ENCODE measurements at regions not wholly inside any gene's neighbourhood (a gene's known extent, or its start where the extent isn't known, plus 50 kb on each side); places are given as distances from the start of the nearest gene placed in this dataset.

DNA sequence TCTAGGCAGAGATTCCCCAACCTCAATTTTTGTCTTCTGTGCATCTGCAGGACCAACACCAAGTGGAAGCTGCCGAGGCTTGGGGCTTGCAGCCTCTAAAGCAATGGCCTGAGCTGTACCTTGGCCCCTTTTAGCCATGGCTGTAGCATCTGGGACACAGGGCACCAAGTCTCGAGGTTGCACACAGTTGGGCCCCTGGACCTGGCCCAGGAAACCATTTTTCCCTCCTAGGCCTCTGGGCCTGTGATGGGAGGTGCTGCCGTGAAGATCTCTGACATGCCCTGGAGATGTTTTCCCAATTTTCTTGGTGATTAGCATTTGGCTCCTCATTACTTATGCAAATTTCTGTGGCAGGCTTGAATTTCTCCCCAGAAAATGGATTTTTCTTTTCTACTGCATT, 105.7 kb upstream of the LDAH start:
- H3K27ac Mint-ChIP-seq = no peak overlapping the region
- no peaks in the 10 kb centered on the region for H3K4me1 Mint-ChIP-seq (ENCODE audit: low read depth)
- no peak for ATAC-seq (replicated peaks in 1 of 2)
- H3K9me3 Mint-ChIP-seq = peaks cover 8 to 12% of the 10 kb centered on the region in 2 donors
- peaks cover 3 to 5% of the 10 kb centered on the region in 2 donors for H3K36me3 Mint-ChIP-seq (ENCODE audit: insufficient read depth in 2 of 2)
- no peak overlapping the region for H3K4me3 Mint-ChIP-seq
- no peak for DNase-seq
- H3K27me3 Mint-ChIP-seq (ENCODE audit: low read depth) = peaks cover 18% of the 10 kb centered on the region

GRCh38 chr2:20925265-20925889, 102.5 kb upstream of the LDAH start:
- DNase-seq (peak in 1 of 2 donors; percentile 5), ATAC-seq (replicated peaks in 1 of 2) (no peak)
- H3K4me3 Mint-ChIP-seq = no peak overlapping the region
- peaks cover 20% of the 10 kb centered on the region for H3K27me3 Mint-ChIP-seq (ENCODE audit: low read depth)
- peaks cover 3 to 5% of the 10 kb centered on the region in 2 donors for H3K36me3 Mint-ChIP-seq (ENCODE audit: insufficient read depth in 2 of 2)
- H3K4me1 Mint-ChIP-seq (ENCODE audit: low read depth) = no peaks in the 10 kb centered on the region
- no peak overlapping the region for H3K27ac Mint-ChIP-seq
- peaks cover 8 to 11% of the 10 kb centered on the region in 2 donors for H3K9me3 Mint-ChIP-seq

- no peak overlapping the region for H3K4me3 Mint-ChIP-seq
- DNase-seq (no peak), ATAC-seq (replicated peaks in 1 of 2) (no peak)
- H3K27me3 Mint-ChIP-seq (ENCODE audit: low read depth) = peaks cover 29% of the 10 kb centered on the region
- H3K4me1 Mint-ChIP-seq (ENCODE audit: low read depth) = peaks cover 3% of the 10 kb centered on the region
- H3K36me3 Mint-ChIP-seq (ENCODE audit: insufficient read depth in 2 of 2) = no peaks in the 10 kb centered on the region
- H3K27ac Mint-ChIP-seq = no peak overlapping the region
- no peaks in the 10 kb centered on the region for H3K9me3 Mint-ChIP-seq
These were observed 96.4 kb upstream of the LDAH start for GRCh38 chr2:20919297-20919800.

- Mint-ChIP-seq H3K36me3 (ENCODE audit: insufficient read depth in 2 of 2) (no peaks in the 10 kb centered on the region), H3K27ac (no peak overlapping the region), H3K4me3 (no peak overlapping the region), H3K27me3 (ENCODE audit: low read depth) (peaks cover 31% of the 10 kb centered on the region), H3K4me1 (ENCODE audit: low read depth) (peaks cover 12% of the 10 kb centered on the region), H3K9me3 (no peaks in the 10 kb centered on the region)
- ATAC-seq (replicated peaks in 1 of 2) (no peak), DNase-seq (no peak)
These were observed 95.0 kb upstream of the LDAH start for GRCh38 chr2:20917719-20918572.

GRCh38 chr2:20917287-20917660, 94.4 kb upstream of the LDAH start:
- Mint-ChIP-seq H3K36me3 (ENCODE audit: insufficient read depth in 2 of 2) (no peaks in the 10 kb centered on the region), H3K27ac (no peak overlapping the region), H3K4me1 (ENCODE audit: low read depth) (peaks cover 12% of the 10 kb centered on the region)

GRCh38 chr2:20916604-20917286, 93.8 kb upstream of the LDAH start:
- DNase-seq = no peak
- H3K4me1 Mint-ChIP-seq (ENCODE audit: low read depth) = peaks cover 12% of the 10 kb centered on the region
- peaks cover 28% of the 10 kb centered on the region for H3K27me3 Mint-ChIP-seq (ENCODE audit: low read depth)
- no peaks in the 10 kb centered on the region for H3K36me3 Mint-ChIP-seq (ENCODE audit: insufficient read depth in 2 of 2)
- no peak overlapping the region for H3K27ac Mint-ChIP-seq
- ATAC-seq (replicated peaks in 1 of 2) = no peak
- H3K4me3 Mint-ChIP-seq = no peak overlapping the region
- H3K9me3 Mint-ChIP-seq = no peaks in the 10 kb centered on the region

More at GRCh38 chr2:20917287-20917660, 94.4 kb upstream of the LDAH start:
- ATAC-seq (replicated peaks in 1 of 2) = no peak
- Mint-ChIP-seq H3K27me3 (ENCODE audit: low read depth) (peaks cover 28% of the 10 kb centered on the region), H3K4me3 (no peak overlapping the region), H3K9me3 (no peaks in the 10 kb centered on the region)
- DNase-seq = no peak

GRCh38 chr2:20915271-20915670, 92.4 kb upstream of the LDAH start:
- ATAC-seq (replicated peaks in 1 of 2) (no peak), DNase-seq (no peak)
- Mint-ChIP-seq H3K27ac (no peak overlapping the region), H3K36me3 (ENCODE audit: insufficient read depth in 2 of 2) (no peaks in the 10 kb centered on the region), H3K4me1 (ENCODE audit: low read depth) (peaks cover 12% of the 10 kb centered on the region), H3K27me3 (ENCODE audit: low read depth) (peaks cover 33% of the 10 kb centered on the region), H3K9me3 (no peaks in the 10 kb centered on the region), H3K4me3 (no peak overlapping the region)

- ATAC-seq (replicated peaks in 1 of 2) (no peak), DNase-seq (no peak)
- H3K4me1 Mint-ChIP-seq (ENCODE audit: low read depth) = peaks cover 12% of the 10 kb centered on the region
- H3K9me3 Mint-ChIP-seq = no peaks in the 10 kb centered on the region
- H3K27ac Mint-ChIP-seq = no peak overlapping the region
- peaks cover 38% of the 10 kb centered on the region for H3K27me3 Mint-ChIP-seq (ENCODE audit: low read depth)
- H3K36me3 Mint-ChIP-seq (ENCODE audit: insufficient read depth in 2 of 2) = no peaks in the 10 kb centered on the region
- H3K4me3 Mint-ChIP-seq = no peak overlapping the region
These were observed 91.9 kb upstream of the LDAH start for GRCh38 chr2:20914771-20915170.

- no peak for ATAC-seq (replicated peaks in 1 of 2)
- Mint-ChIP-seq H3K36me3 (ENCODE audit: insufficient read depth in 2 of 2) (no peaks in the 10 kb centered on the region), H3K4me3 (no peak overlapping the region), H3K4me1 (ENCODE audit: low read depth) (peaks cover 12% of the 10 kb centered on the region), H3K27ac (no peak overlapping the region), H3K9me3 (no peaks in the 10 kb centered on the region), H3K27me3 (ENCODE audit: low read depth) (peaks cover 38% of the 10 kb centered on the region)
- no peak for DNase-seq
These were observed 91.2 kb upstream of the LDAH start for GRCh38 chr2:20914087-20914486.

GRCh38 chr2:20913491-20913890, 90.6 kb upstream of the LDAH start:
- Mint-ChIP-seq H3K27ac (no peak overlapping the region), H3K27me3 (ENCODE audit: low read depth) (peaks cover 40% of the 10 kb centered on the region), H3K4me3 (no peak overlapping the region), H3K9me3 (no peaks in the 10 kb centered on the region), H3K4me1 (ENCODE audit: low read depth) (peaks cover 12% of the 10 kb centered on the region), H3K36me3 (ENCODE audit: insufficient read depth in 2 of 2) (no peaks in the 10 kb centered on the region)
- DNase-seq = no peak
- no peak for ATAC-seq (replicated peaks in 1 of 2)

GRCh38 chr2:20900052-20900636, 77.2 kb upstream of the LDAH start:
- Mint-ChIP-seq H3K27ac (no peak overlapping the region), H3K9me3 (no peaks in the 10 kb centered on the region), H3K27me3 (ENCODE audit: low read depth) (peaks cover 29% of the 10 kb centered on the region), H3K36me3 (ENCODE audit: insufficient read depth in 2 of 2) (no peaks in the 10 kb centered on the region), H3K4me1 (ENCODE audit: low read depth) (no peaks in the 10 kb centered on the region), H3K4me3 (no peak overlapping the region)
- no peak for DNase-seq
- ATAC-seq (replicated peaks in 1 of 2) = no peak

- no peak overlapping the region for H3K27ac Mint-ChIP-seq
- peaks cover 1 to 3% of the 10 kb centered on the region in 2 donors for H3K9me3 Mint-ChIP-seq
- H3K4me3 Mint-ChIP-seq = no peak overlapping the region
- H3K27me3 Mint-ChIP-seq (ENCODE audit: low read depth) = peaks cover 35% of the 10 kb centered on the region
- H3K4me1 Mint-ChIP-seq (ENCODE audit: low read depth) = no peaks in the 10 kb centered on the region
- no peak for DNase-seq
- no peak for ATAC-seq (replicated peaks in 1 of 2)
- H3K36me3 Mint-ChIP-seq (ENCODE audit: insufficient read depth in 2 of 2) = no peaks in the 10 kb centered on the region
These were observed 75.1 kb upstream of the LDAH start for GRCh38 chr2:20897874-20898453.
